ENCODE measurements at regions not wholly inside any gene's neighbourhood (a gene's known extent, or its start where the extent isn't known, plus 50 kb on each side); places are given as distances from the start of the nearest gene placed in this dataset.

- DNase-seq, result no peak
- BruUV-seq (replicated peaks), result no TSS peak
- CTCF ChIA-PET, result no interaction called here
- TF ChIP-seq CTCF (IDR thresholded peaks at IDR 0.05; ENCODE audit: unreplicated experiment), result no peak
- H3K27me3 Mint-ChIP-seq (ENCODE audit: unreplicated experiment), result peaks cover 14% of the 10 kb centered on the region
- H3K4me3 Mint-ChIP-seq (ENCODE audit: low read depth, unreplicated experiment), result no peak overlapping the region
- H3K4me1 Mint-ChIP-seq (ENCODE audit: low read depth, unreplicated experiment), result no peaks in the 10 kb centered on the region
- no peak overlapping the region for H3K27ac Mint-ChIP-seq (ENCODE audit: unreplicated experiment)
- no peaks in the 10 kb centered on the region for H3K36me3 Mint-ChIP-seq (ENCODE audit: insufficient read depth, unreplicated experiment)
- no peaks in the 10 kb centered on the region for H3K9me3 Mint-ChIP-seq (ENCODE audit: low read depth, unreplicated experiment)
- intact Hi-C loops (cut with micrococcal nuclease; ENCODE audit: unreplicated experiment), result no loop called here
Measured at GRCh38 chr9:107838766-107839165, 349.2 kb upstream of the KLF4 start.

GRCh38 chr9:107836300-107836699 lies 346.7 kb upstream of the KLF4 start:
- intact Hi-C loops (cut with micrococcal nuclease; ENCODE audit: unreplicated experiment), result no loop called here
- Mint-ChIP-seq H3K36me3 (ENCODE audit: insufficient read depth, unreplicated experiment) (no peaks in the 10 kb centered on the region), H3K27me3 (ENCODE audit: unreplicated experiment) (peaks cover 14% of the 10 kb centered on the region), H3K4me1 (ENCODE audit: low read depth, unreplicated experiment) (no peaks in the 10 kb centered on the region), H3K4me3 (ENCODE audit: low read depth, unreplicated experiment) (no peak overlapping the region), H3K9me3 (ENCODE audit: low read depth, unreplicated experiment) (no peaks in the 10 kb centered on the region), H3K27ac (ENCODE audit: unreplicated experiment) (no peak overlapping the region)
- no peak for TF ChIP-seq CTCF (IDR thresholded peaks at IDR 0.05; ENCODE audit: unreplicated experiment)
- CTCF ChIA-PET, result no interaction called here
- BruUV-seq (replicated peaks), result no TSS peak
- DNase-seq, result no peak

GRCh38 chr9:107833295-107833694 lies 343.7 kb upstream of the KLF4 start:
- intact Hi-C loops (cut with micrococcal nuclease; ENCODE audit: unreplicated experiment), result no loop called here
- TF ChIP-seq CTCF (IDR thresholded peaks at IDR 0.05; ENCODE audit: unreplicated experiment), result no peak
- Mint-ChIP-seq H3K27me3 (ENCODE audit: unreplicated experiment) (no peaks in the 10 kb centered on the region), H3K36me3 (ENCODE audit: insufficient read depth, unreplicated experiment) (no peaks in the 10 kb centered on the region), H3K4me1 (ENCODE audit: low read depth, unreplicated experiment) (no peaks in the 10 kb centered on the region), H3K4me3 (ENCODE audit: low read depth, unreplicated experiment) (no peak overlapping the region), H3K9me3 (ENCODE audit: low read depth, unreplicated experiment) (no peaks in the 10 kb centered on the region), H3K27ac (ENCODE audit: unreplicated experiment) (no peak overlapping the region)
- DNase-seq, result no peak
- BruUV-seq (replicated peaks), result no TSS peak
- CTCF ChIA-PET, result no interaction called here

GRCh38 chr9:107832871-107833270 lies 343.3 kb upstream of the KLF4 start:
- H3K9me3 Mint-ChIP-seq (ENCODE audit: low read depth, unreplicated experiment), result no peaks in the 10 kb centered on the region
- H3K4me1 Mint-ChIP-seq (ENCODE audit: low read depth, unreplicated experiment), result no peaks in the 10 kb centered on the region
- no peak overlapping the region for H3K27ac Mint-ChIP-seq (ENCODE audit: unreplicated experiment)
- H3K36me3 Mint-ChIP-seq (ENCODE audit: insufficient read depth, unreplicated experiment), result no peaks in the 10 kb centered on the region
- no peak for DNase-seq
- no TSS peak for BruUV-seq (replicated peaks)
- H3K27me3 Mint-ChIP-seq (ENCODE audit: unreplicated experiment), result no peaks in the 10 kb centered on the region
- intact Hi-C loops (cut with micrococcal nuclease; ENCODE audit: unreplicated experiment), result no loop called here
- CTCF ChIA-PET, result no interaction called here
- no peak overlapping the region for H3K4me3 Mint-ChIP-seq (ENCODE audit: low read depth, unreplicated experiment)
- no peak for TF ChIP-seq CTCF (IDR thresholded peaks at IDR 0.05; ENCODE audit: unreplicated experiment)

- CTCF ChIA-PET, result no interaction called here
- H3K27me3 Mint-ChIP-seq (ENCODE audit: unreplicated experiment), result no peaks in the 10 kb centered on the region
Measured at GRCh38 chr9:107830479-107830878, 340.9 kb upstream of the KLF4 start.

More at GRCh38 chr9:107830479-107830878, 340.9 kb upstream of the KLF4 start:
- no peaks in the 10 kb centered on the region for H3K4me1 Mint-ChIP-seq (ENCODE audit: low read depth, unreplicated experiment)
- H3K4me3 Mint-ChIP-seq (ENCODE audit: low read depth, unreplicated experiment), result no peak overlapping the region
- no peaks in the 10 kb centered on the region for H3K36me3 Mint-ChIP-seq (ENCODE audit: insufficient read depth, unreplicated experiment)
- no peak for DNase-seq
- intact Hi-C loops (cut with micrococcal nuclease; ENCODE audit: unreplicated experiment), result no loop called here
- H3K9me3 Mint-ChIP-seq (ENCODE audit: low read depth, unreplicated experiment), result no peaks in the 10 kb centered on the region
- no peak overlapping the region for H3K27ac Mint-ChIP-seq (ENCODE audit: unreplicated experiment)
- BruUV-seq (replicated peaks), result no TSS peak
- TF ChIP-seq CTCF (IDR thresholded peaks at IDR 0.05; ENCODE audit: unreplicated experiment), result no peak
